K562 (cell line): ENCODE measurements at regions not wholly inside any gene's neighbourhood (a gene's known extent, or its start where the extent isn't known, plus 50 kb on each side); places are given as distances from the start of the nearest gene placed in this dataset.

Experiments used
- ATAC-seq: fragments of 200-7000 bp; cut with Tn5 transposase; 3 replicates; pipeline ENCODE4 v1.9.1; 2020; ENCODE audit warnings: moderate library complexity
- BruUV-seq: library from RNA; stranded (reverse); fragments of 400-500 nt; replicated peaks from 2 replicates; lab custom pipeline; 2021; lab: Mats Ljungman, UMichigan
- CTCF ChIA-PET: fragments of 300-600 bp; formaldehyde crosslinking; extraction: SDS; loops from one replicate; lab custom pipeline; 2021; ENCODE audit warnings: low intra/inter-chr PET ratio; lab: Yijun Ruan, JAX
- POLR2A ChIA-PET: fragments of 300-600, 350-650 bp; sonication (Branson Sonifier 250); formaldehyde crosslinking; extraction: SDS; loops from one replicate; lab custom pipeline; 2021; ENCODE audit warnings: antibody characterized with exemption, inconsistent platforms; lab: Yijun Ruan, JAX
- DNase-seq, 4 experiments: peaks; one replicate each; pipeline versions ENCODE4 v3.0.0 to v3.0.0-alpha.2; 2011 to 2018; ENCODE audit warnings: low spot score in 3 of 4, mixed read lengths in 3 of 4; ENCODE audit errors: extremely low read depth in 1 of 4
- FAIRE-seq: peaks from 2 replicates; lab custom pipeline; 2011; peaks lifted over from hg19 to GRCh38; lab: Jason Lieb, UNC
- H2AFZ ChIP-seq: 2 replicates; pipeline ENCODE4 v1.6.0; 2011; ENCODE audit warnings: low read depth, low read length, control low read depth, inconsistent platforms
- H3K27ac ChIP-seq: fragments of 200-600 bp; 3 replicates; pipeline ENCODE4 v1.8.0; 2011; ENCODE audit warnings: low read depth, mild to moderate bottlenecking, control low read depth, inconsistent platforms, low read length, moderate library complexity, mixed read lengths; ENCODE audit errors: extremely low read depth
- H3K27me3 ChIP-seq, 2 experiments: fragments of 300-600 bp in 1 of 2; 2 replicates in 1 of 2; 3 replicates in 1 of 2; pipeline versions ENCODE4 v1.6.0 to v1.8.0; 2011; ENCODE audit warnings: inconsistent platforms in 2 of 2, low read length in 2 of 2, mild to moderate bottlenecking in 1 of 2, mixed read lengths in 1 of 2, moderate library complexity in 1 of 2; ENCODE audit not compliant: control insufficient read depth in 2 of 2, insufficient read depth in 2 of 2
- H3K36me3 ChIP-seq: fragments of 300-600 bp; 3 replicates; pipeline ENCODE4 v1.8.0; 2011; ENCODE audit warnings: mild to moderate bottlenecking, low read length, inconsistent platforms; ENCODE audit not compliant: control insufficient read depth, insufficient read depth
- H3K4me1 ChIP-seq, 2 experiments: fragments of 200-600 bp in 1 of 2; replicated peaks in 1 of 2; 2 replicates in 1 of 2; 3 replicates in 1 of 2; pipeline versions ENCODE4 v1.5.1 to v1.8.0; 2011; ENCODE audit warnings: inconsistent platforms in 2 of 2, low read length in 2 of 2, mild to moderate bottlenecking in 1 of 2, mixed read lengths in 1 of 2, moderate library complexity in 1 of 2; ENCODE audit not compliant: control insufficient read depth in 2 of 2, insufficient read depth in 2 of 2
- H3K4me2 ChIP-seq: 2 replicates; pipeline ENCODE4 v1.6.1; 2011; ENCODE audit warnings: low read length, control low read depth, inconsistent platforms, mixed read lengths; ENCODE audit not compliant: insufficient read depth
- H3K4me3 ChIP-seq: fragments of 200-600 bp; sonication (generic), shearing (Covaris generic); 2 replicates; pipeline ENCODE4 v1.5.1; 2016; ENCODE audit warnings: control low read depth, inconsistent platforms
- H3K79me2 ChIP-seq: fragments of 200-600 bp; 3 replicates; pipeline ENCODE4 v1.8.0; 2011; ENCODE audit warnings: low read length, inconsistent platforms; ENCODE audit not compliant: control insufficient read depth, insufficient read depth
- H3K9ac ChIP-seq, 2 experiments: 2 replicates each; pipeline versions ENCODE4 v1.6.0 to v1.6.1; 2011; ENCODE audit warnings: low read depth in 2 of 2, low read length in 2 of 2, control low read depth in 1 of 2, inconsistent platforms in 1 of 2, mild to moderate bottlenecking in 1 of 2, mixed read lengths in 1 of 2; ENCODE audit not compliant: insufficient read depth in 1 of 2
- H3K9me1 ChIP-seq: one replicate; pipeline ENCODE4 v1.6.0; 2011; ENCODE audit warnings: inconsistent platforms, mild to moderate bottlenecking, low read length, moderate library complexity; ENCODE audit not compliant: control insufficient read depth, insufficient read depth
- H3K9me3 ChIP-seq: replicated peaks from 2 replicates; pipeline ENCODE4 v1.5.1; 2011; ENCODE audit warnings: low read depth, low read length, inconsistent platforms; ENCODE audit not compliant: control insufficient read depth, insufficient read depth
- H4K20me1 ChIP-seq: replicated peaks from 2 replicates; pipeline ENCODE4 v1.6.1; 2011; ENCODE audit warnings: low read length, inconsistent platforms, mixed read lengths; ENCODE audit not compliant: control insufficient read depth, insufficient read depth
- ARHGAP35 ChIP-seq: fragments of 450-650 bp; IDR thresholded peaks from 2 replicates; pipeline ENCODE4 v1.6.1; 2018; ENCODE audit not compliant: partially characterized antibody
- CBX5 ChIP-seq: IDR thresholded peaks from 2 replicates; pipeline ENCODE4 v1.6.1; 2014; ENCODE audit warnings: low read depth, borderline replicate concordance
- ERF ChIP-seq: fragments of 450-650 bp; formaldehyde crosslinking; IDR thresholded peaks from 2 replicates; pipeline ENCODE4 v1.4.0; 2020; ENCODE audit warnings: mild to moderate bottlenecking, mixed read lengths
- MYC ChIP-seq, 2 experiments: fragments of 250-450 bp in 1 of 2; sonication (Bioruptor Pico) in 1 of 2; IDR thresholded peaks; 2 replicates each; pipeline versions ENCODE4 v1.5.1 to v1.6.1; 2012 to 2021; ENCODE audit warnings: low read depth in 2 of 2, borderline replicate concordance in 1 of 2, improper control_type of control experiment in 1 of 2, low read length in 1 of 2, mild to moderate bottlenecking in 1 of 2, moderate library complexity in 1 of 2
- RAD51 ChIP-seq: fragments of 450-650 bp; IDR thresholded peaks from 2 replicates; pipeline ENCODE4 v1.7.1; 2016; ENCODE audit warnings: low read depth, mild to moderate bottlenecking, borderline replicate concordance
- RCOR1 ChIP-seq, 2 experiments: IDR thresholded peaks; 2 replicates each; pipeline ENCODE4 v1.6.1; 2012; ENCODE audit warnings: low read depth in 2 of 2, low read length in 2 of 2, borderline replicate concordance in 1 of 2, improper control_type of control experiment in 1 of 2
- ZNF143 ChIP-seq: sonication (generic); formaldehyde crosslinking; IDR thresholded peaks from 2 replicates; pipeline ENCODE4 v1.9.0; 2022; ENCODE audit warnings: mild to moderate bottlenecking, missing genetic modification reagents
- ZNF253 ChIP-seq: fragments of 250-450 bp; sonication (Bioruptor Pico); conservative IDR thresholded peaks from 2 replicates; pipeline ENCODE4 v1.6.1; 2021; ENCODE audit warnings: mild to moderate bottlenecking
- ZNF41 ChIP-seq: fragments of 250-450 bp; sonication (Bioruptor Pico); conservative IDR thresholded peaks from 2 replicates; pipeline ENCODE4 v1.4.0; 2020; ENCODE audit warnings: mild to moderate bottlenecking
- WGBS: fragments of 100-300 bp; shearing (Covaris generic); methylation state at CpG from one replicate; pipeline ENCODE4 v1.1.6; 2016; ENCODE audit warnings: low coverage, mixed read lengths; ENCODE audit not compliant: insufficient coverage; ENCODE audit errors: missing lambda C conversion rate; 5-methylcytosine and 5-hydroxymethylcytosine counted together
- in situ Hi-C: fragments of 300-500 bp; cut with MboI; formaldehyde crosslinking; loops from 4 replicates; pipeline ENCODE4 v1.15.0; 2018; ENCODE audit warnings: inconsistent platforms, mixed read lengths
- intact Hi-C: fragments of 100-400 bp; cut with micrococcal nuclease; formaldehyde crosslinking; loops from 2 replicates; pipeline ENCODE4 v1.14.2; 2022
- TF ChIP-seq, protein P1 (sequence below): sonication (generic); formaldehyde crosslinking; IDR thresholded peaks from 2 replicates; pipeline ENCODE4 v1.8.0; 2023; ENCODE audit warnings: missing genetic modification reagents, mild to moderate bottlenecking, borderline replicate concordance

DNA sequence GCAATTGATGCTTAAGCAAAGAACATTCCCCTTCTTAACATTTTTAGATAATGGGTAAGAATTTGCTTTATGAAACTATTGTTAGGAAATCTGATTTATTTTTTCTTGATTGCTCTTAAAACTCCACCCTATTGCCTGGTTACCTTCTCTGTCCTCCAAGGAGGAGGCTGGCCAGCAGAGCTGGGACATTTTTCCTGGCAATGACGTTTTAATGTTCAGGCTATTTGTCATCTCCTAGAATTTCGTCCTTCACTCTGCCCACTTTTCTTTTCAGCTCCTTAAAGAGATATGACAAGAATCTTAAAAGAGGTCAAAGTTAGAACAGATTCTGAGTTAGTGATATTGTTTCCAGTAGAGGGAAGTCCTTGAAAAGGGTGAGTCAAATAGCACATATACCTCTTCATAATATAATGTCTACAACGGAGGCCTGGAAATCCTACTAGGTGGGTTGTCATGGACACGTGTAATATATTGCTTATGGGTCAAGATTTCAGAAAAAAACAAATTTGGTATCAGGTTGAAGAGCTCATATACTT lies 141.0 kb downstream of the CMPK2 start:
- no peak overlapping the region for H2AFZ ChIP-seq
- H3K27me3 ChIP-seq = no peaks in the 10 kb centered on the region
- 0% methylated on average over 4 of the region's 4 CpGs for WGBS
- no peaks in the 10 kb centered on the region for H3K4me1 ChIP-seq
- DNase-seq = no peak
- no peak for ATAC-seq
- H3K9me1 ChIP-seq = no peaks in the 10 kb centered on the region
- no peak overlapping the region for H3K4me3 ChIP-seq
- no peaks in the 10 kb centered on the region for H3K79me2 ChIP-seq
- H3K9ac ChIP-seq = no peak overlapping the region
- ChIA-PET POLR2A (no interaction called here), CTCF (no interaction called here)
- no peak overlapping the region for H3K27ac ChIP-seq
- H3K9me3 ChIP-seq = no peaks in the 10 kb centered on the region
- no TSS peak for BruUV-seq
- intact Hi-C loops = no loop called here
- no peaks in the 10 kb centered on the region for H4K20me1 ChIP-seq
- no peak for FAIRE-seq
- no peaks in the 10 kb centered on the region for H3K36me3 ChIP-seq
- no peak overlapping the region for H3K4me2 ChIP-seq
- in situ Hi-C loops = no loop called here
- TF ChIP-seq ERF (no peak), ZNF143 (CRISPR knock-in tag) (no peak), ZNF253 (no peak), CBX5 (no peak), RAD51 (no peak), MYC (IDR thresholded peaks at IDR 0.05; ENCODE audit: low read depth, low read length) (no peak), MYC (CRISPR knock-in tag; IDR thresholded peaks at IDR 0.05; ENCODE audit: borderline replicate concordance, low read depth) (no peak), ZNF41 (no peak), ARHGAP35 (no peak), RCOR1 (IDR thresholded peaks at IDR 0.05; ENCODE audit: borderline replicate concordance in 1 of 2, low read depth in 2 of 2, low read length in 2 of 2) (no peak)
- TF ChIP-seq, protein P1, sequence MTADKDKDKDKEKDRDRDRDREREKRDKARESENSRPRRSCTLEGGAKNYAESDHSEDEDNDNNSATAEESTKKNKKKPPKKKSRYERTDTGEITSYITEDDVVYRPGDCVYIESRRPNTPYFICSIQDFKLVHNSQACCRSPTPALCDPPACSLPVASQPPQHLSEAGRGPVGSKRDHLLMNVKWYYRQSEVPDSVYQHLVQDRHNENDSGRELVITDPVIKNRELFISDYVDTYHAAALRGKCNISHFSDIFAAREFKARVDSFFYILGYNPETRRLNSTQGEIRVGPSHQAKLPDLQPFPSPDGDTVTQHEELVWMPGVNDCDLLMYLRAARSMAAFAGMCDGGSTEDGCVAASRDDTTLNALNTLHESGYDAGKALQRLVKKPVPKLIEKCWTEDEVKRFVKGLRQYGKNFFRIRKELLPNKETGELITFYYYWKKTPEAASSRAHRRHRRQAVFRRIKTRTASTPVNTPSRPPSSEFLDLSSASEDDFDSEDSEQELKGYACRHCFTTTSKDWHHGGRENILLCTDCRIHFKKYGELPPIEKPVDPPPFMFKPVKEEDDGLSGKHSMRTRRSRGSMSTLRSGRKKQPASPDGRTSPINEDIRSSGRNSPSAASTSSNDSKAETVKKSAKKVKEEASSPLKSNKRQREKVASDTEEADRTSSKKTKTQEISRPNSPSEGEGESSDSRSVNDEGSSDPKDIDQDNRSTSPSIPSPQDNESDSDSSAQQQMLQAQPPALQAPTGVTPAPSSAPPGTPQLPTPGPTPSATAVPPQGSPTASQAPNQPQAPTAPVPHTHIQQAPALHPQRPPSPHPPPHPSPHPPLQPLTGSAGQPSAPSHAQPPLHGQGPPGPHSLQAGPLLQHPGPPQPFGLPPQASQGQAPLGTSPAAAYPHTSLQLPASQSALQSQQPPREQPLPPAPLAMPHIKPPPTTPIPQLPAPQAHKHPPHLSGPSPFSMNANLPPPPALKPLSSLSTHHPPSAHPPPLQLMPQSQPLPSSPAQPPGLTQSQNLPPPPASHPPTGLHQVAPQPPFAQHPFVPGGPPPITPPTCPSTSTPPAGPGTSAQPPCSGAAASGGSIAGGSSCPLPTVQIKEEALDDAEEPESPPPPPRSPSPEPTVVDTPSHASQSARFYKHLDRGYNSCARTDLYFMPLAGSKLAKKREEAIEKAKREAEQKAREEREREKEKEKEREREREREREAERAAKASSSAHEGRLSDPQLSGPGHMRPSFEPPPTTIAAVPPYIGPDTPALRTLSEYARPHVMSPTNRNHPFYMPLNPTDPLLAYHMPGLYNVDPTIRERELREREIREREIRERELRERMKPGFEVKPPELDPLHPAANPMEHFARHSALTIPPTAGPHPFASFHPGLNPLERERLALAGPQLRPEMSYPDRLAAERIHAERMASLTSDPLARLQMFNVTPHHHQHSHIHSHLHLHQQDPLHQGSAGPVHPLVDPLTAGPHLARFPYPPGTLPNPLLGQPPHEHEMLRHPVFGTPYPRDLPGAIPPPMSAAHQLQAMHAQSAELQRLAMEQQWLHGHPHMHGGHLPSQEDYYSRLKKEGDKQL (CRISPR knock-in tag) = no peak
